ENCODE measurements at regions not wholly inside any gene's neighbourhood (a gene's known extent, or its start where the extent isn't known, plus 50 kb on each side); places are given as distances from the start of the nearest gene placed in this dataset.
"Not testable (repeated sequence)": the region's sequence is repeated elsewhere in the genome, so short reads cannot be mapped to it uniquely, and the experiment has no call there.

DNA sequence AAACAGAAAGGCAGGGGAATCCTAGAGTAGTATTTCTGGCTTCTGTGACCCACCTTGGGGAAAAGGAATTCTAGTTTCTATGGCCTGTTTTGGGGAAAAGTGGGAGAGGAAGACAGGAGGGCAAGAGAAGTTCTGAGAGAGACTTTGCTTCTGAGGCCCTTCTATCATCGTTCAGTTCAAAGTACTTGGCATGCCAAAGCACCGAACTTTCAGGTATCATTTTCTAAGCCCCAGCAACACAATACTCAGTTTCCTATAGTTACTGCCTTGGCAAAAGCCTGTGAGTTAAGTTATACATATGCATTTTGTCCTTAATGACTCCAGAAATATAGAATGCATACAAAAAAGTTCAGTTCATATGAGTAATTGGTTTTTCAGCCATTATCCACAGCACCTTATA is 74.1 kb upstream of the CHD2 start:
- no peak overlapping the region for H3K4me3 ChIP-seq
- H3K27ac ChIP-seq: no peak overlapping the region
- intact Hi-C loops (cut with DNase I): no loop called here
- TF ChIP-seq, protein P1, sequence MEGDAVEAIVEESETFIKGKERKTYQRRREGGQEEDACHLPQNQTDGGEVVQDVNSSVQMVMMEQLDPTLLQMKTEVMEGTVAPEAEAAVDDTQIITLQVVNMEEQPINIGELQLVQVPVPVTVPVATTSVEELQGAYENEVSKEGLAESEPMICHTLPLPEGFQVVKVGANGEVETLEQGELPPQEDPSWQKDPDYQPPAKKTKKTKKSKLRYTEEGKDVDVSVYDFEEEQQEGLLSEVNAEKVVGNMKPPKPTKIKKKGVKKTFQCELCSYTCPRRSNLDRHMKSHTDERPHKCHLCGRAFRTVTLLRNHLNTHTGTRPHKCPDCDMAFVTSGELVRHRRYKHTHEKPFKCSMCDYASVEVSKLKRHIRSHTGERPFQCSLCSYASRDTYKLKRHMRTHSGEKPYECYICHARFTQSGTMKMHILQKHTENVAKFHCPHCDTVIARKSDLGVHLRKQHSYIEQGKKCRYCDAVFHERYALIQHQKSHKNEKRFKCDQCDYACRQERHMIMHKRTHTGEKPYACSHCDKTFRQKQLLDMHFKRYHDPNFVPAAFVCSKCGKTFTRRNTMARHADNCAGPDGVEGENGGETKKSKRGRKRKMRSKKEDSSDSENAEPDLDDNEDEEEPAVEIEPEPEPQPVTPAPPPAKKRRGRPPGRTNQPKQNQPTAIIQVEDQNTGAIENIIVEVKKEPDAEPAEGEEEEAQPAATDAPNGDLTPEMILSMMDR (IDR thresholded peaks at IDR 0.05): no peak
- no peak overlapping the region for H3K9ac ChIP-seq (ENCODE audit: low read depth in 2 of 2, low read length in 2 of 2)
- H3K27me3 ChIP-seq: no peaks in the 10 kb centered on the region
- no peak for DNase-seq
- H3K36me3 ChIP-seq: no peaks in the 10 kb centered on the region
- no peaks in the 10 kb centered on the region for H3K9me3 ChIP-seq
- peaks cover 7% of the 10 kb centered on the region for H3K4me1 ChIP-seq

DNA sequence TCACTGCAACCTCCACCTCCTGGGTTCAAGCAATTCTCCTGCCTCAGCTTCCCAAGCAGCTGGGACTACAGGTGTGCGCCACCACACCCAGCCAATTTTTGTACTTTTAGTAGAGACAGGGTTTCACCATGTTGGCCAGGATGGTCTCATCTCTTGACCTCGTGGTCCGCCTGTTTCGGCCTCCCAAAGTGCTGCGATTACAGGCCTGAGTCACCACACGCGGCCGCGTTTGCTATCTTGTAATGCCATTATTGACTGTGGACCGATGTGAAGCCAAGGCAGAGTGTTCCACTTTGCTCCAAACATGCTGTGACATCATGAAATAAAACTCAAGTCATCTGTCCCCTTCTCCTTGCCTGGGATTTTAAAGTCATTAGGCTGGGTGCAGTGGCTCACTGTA is 72.1 kb upstream of the CHD2 start:
- H3K9ac ChIP-seq (ENCODE audit: low read depth in 2 of 2, low read length in 2 of 2); H3K36me3 ChIP-seq; H3K27me3 ChIP-seq; H3K9me3 ChIP-seq; DNase-seq; intact Hi-C loops (cut with DNase I); H3K4me1 ChIP-seq; H3K4me3 ChIP-seq; H3K27ac ChIP-seq: not testable (repeated sequence)

DNA sequence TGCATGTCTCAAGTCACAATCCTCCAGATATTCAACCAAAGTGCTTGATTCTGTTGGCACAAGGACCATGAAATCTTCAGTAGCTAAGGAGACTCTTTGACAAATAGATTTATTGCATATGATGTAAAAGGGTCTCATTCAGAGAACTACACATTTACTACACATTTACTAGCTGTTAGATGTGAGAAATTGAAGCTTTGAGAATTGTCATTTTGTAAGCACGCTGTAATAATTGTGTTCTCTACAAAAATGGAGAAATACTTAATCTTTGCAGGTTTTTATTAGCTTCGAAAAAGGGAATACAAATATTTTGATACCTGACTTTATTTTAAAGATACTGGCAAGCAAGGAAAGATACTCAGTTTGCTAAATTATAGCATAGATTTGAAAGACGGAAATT is 70.2 kb upstream of the CHD2 start:
- Histone ChIP-seq H3K4me1 (peaks cover 10% of the 10 kb centered on the region), H3K4me3 (no peak overlapping the region), H3K9me3 (no peaks in the 10 kb centered on the region), H3K27ac (no peak overlapping the region), H3K27me3 (no peaks in the 10 kb centered on the region), H3K36me3 (no peaks in the 10 kb centered on the region), H3K9ac (ENCODE audit: low read depth in 2 of 2, low read length in 2 of 2) (no peak overlapping the region)
- no peak for DNase-seq
- TF ChIP-seq, protein P1 (IDR thresholded peaks at IDR 0.05): no peak
- intact Hi-C loops (cut with DNase I): loop anchor here (5.0 kb wide), 1 partner anchor 47 kb away; no protein-coding TSS in a partner anchor

DNA sequence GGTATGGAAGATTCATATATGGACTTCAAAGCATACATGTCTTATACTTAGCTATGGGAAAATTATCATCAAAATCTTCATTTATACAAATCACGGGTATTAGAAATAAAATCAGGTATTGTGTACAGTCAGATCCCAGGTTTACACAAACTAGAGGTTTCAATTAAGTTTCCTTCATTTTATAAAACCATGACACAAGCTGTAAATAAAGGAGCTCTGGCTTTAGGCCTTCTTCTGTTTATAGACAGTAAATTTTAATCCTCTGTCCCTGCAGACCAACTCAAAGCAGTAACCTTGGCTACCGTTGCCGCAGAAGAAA is 68.8 kb upstream of the CHD2 start:
- Histone ChIP-seq H3K27ac (peak overlapping the region; percentile 93), H3K4me1 (peaks cover 10% of the 10 kb centered on the region), H3K9me3 (no peaks in the 10 kb centered on the region), H3K4me3 (no peak overlapping the region), H3K36me3 (no peaks in the 10 kb centered on the region), H3K27me3 (no peaks in the 10 kb centered on the region), H3K9ac (ENCODE audit: low read depth in 2 of 2, low read length in 2 of 2) (peak overlapping the region; percentile 58 to 79)
- intact Hi-C loops (cut with DNase I): loop anchor here (5.0 kb wide), 1 partner anchor 46 kb away; no protein-coding TSS in a partner anchor
- TF ChIP-seq, protein P1 (IDR thresholded peaks at IDR 0.05): no peak
- no peak for DNase-seq

DNA sequence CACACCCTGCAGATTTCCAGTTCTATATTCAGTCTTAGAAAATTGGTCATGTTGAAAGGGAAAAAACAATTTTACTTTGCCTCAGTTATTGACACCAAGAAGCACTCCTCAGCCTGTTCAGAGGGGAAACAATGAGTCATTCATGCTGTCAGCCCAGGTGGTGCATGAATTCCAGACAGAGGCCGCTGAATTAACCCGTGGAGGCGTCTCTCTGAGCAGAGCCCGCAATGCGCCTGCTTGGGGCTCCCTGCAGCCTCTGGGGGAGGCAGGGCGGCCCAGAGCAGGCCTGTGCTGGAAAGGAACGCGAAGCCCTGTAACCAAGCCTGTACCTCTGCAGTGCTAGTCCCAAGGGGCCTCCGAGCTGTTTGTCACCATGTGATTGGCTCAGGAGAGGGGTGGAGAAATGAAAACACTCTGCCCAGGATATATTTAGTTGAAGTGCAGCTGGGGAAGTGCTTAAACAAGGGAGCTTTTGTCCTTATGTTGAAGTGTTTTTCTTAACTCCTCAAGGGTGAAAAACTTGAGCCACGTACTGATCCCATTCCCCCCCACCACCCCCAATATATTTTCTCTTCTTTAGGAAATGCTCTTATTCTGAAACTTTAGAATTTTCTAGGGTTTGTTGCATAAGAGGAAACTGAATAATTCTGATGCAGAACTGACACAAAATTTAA is 68.3 kb upstream of the CHD2 start:
- peak overlapping the region; percentile 58 to 79 for H3K9ac ChIP-seq (ENCODE audit: low read depth in 2 of 2, low read length in 2 of 2)

DNA sequence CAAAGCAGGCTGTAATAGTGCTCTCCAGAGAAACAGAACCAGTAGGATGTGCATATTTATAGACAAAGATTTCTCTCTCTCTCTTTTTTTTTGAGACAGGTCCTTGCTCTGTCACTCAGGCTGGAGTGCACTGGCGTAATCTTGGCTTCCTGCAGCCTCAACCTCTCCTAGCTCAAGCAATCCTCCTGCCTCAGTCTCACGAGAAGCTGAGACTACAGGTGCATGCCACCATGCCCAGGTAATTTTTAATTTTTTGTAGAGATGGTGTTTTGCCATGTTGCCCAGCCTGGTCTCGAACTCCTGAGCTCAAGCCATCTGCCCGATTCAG is 67.1 kb upstream of the CHD2 start:
- peak overlapping the region in 1 of 2 donors; percentile 20 for H3K9ac ChIP-seq (ENCODE audit: low read depth in 2 of 2, low read length in 2 of 2)

More for the DNA sequence above, 68.3 kb upstream of the CHD2 start:
- DNase-seq: peak; percentile 89
- H3K27me3 ChIP-seq: no peaks in the 10 kb centered on the region
- H3K4me3 ChIP-seq: no peak overlapping the region
- intact Hi-C loops (cut with DNase I): loop anchor here (5.0 kb wide), 1 partner anchor 46 kb away; no protein-coding TSS in a partner anchor
- TF ChIP-seq, protein P1 (IDR thresholded peaks at IDR 0.05): no peak
- peaks cover 10% of the 10 kb centered on the region for H3K4me1 ChIP-seq
- H3K9me3 ChIP-seq: no peaks in the 10 kb centered on the region
- H3K36me3 ChIP-seq: no peaks in the 10 kb centered on the region
- H3K27ac ChIP-seq: peak overlapping the region; percentile 93

More for the DNA sequence above, 67.1 kb upstream of the CHD2 start:
- Histone ChIP-seq H3K4me1 (peaks cover 10% of the 10 kb centered on the region), H3K4me3 (no peak overlapping the region), H3K27me3 (no peaks in the 10 kb centered on the region), H3K27ac (peak overlapping the region; percentile 93), H3K9me3 (no peaks in the 10 kb centered on the region), H3K36me3 (no peaks in the 10 kb centered on the region)
- TF ChIP-seq, protein P1 (IDR thresholded peaks at IDR 0.05): no peak
- no peak for DNase-seq
- intact Hi-C loops (cut with DNase I): loop anchor here (5.0 kb wide), 1 partner anchor 44 kb away; no protein-coding TSS in a partner anchor
